HG02798 (cell line): ENCODE measurements at regions not wholly inside any gene's neighbourhood (a gene's known extent, or its start where the extent isn't known, plus 50 kb on each side); places are given as distances from the start of the nearest gene placed in this dataset.
"Not testable (repeated sequence)": the region's sequence is repeated elsewhere in the genome, so short reads cannot be mapped to it uniquely, and the experiment has no call there.

Experiments used
- ATAC-seq: cut with Tn5 transposase; IDR thresholded peaks from one replicate; pipeline ENCODE4 v1.9.1; 2021; ENCODE audit warnings: mild to moderate bottlenecking; ENCODE audit not compliant: unreplicated experiment, poor library complexity

DNA sequence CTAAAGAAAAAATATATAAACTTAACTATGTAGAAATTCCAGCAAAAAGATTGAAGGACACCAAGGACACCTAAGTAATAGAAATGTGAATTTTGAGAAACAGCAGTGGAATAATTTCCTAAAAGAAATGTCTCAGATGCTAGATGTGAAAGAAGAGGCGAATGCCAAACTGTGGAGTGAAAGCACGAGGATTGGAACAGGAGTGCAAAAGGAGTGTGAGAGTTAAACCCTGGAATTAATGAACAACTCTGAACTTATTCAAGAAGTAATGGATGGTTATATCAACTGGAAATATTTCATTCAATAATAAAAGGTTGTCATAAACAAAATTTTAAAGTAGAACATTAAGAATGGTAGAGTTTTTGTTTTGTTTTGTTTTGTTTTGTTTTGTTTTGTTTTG, 78.5 kb upstream of the SGIP1 start:
- no peak for ATAC-seq

DNA sequence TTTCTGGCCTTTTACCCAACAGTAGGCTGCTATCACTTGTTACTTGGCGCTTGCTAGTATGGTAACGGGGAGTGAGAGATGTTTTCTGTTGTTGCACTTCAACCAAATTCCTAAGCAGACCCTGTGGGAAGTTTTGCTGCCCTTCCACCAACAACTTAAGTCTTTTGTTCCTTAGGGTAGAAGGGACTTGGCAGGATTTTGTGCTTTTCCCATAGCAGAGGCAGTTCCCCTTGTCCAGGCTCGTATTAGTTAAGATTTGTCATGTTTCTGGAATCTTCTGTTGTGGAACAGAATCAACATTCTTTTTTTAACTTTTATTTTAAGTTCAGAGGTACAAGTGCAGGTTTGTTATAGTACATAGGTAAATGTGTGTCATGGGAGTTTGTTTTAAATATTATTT, 73.2 kb upstream of the SGIP1 start:
- ATAC-seq: no peak

DNA sequence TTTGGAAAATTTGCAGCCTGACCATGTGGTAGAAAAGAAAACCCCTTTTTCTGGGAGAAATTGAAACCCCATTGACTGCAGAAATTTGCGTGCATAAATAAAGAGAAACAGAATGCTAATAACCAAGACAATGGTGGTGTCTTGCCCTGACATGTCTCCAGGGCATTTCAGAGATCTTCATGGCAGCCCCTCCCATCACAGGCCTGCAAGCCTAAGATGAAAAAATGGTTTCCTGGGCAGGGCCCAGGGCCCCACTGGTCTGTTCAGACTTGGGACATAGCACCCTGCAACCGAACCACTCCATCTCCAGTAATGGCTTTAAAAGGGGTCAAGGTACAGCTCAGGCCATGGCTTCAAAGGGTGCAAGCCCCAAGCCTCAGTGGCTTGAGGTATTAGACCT, 71.6 kb upstream of the SGIP1 start:
- no peak for ATAC-seq

DNA sequence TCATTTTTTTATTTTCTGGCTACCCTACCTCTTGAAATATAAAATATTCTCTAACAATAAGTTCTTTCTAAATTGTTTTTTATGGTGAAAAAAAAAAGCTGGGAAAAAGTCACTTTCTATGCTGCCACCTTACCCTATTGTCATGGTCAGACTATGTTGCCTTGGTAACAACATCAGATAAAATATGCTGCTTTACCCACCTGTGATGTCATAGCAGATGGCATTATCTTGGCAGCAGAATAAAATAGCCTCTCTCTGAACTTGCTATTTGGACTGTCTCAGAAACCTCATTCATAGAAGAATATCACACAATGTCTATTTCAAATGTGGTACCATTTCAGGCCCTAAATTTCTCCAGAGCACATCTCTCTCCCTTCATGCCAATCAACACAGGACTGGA, 69.6 kb upstream of the SGIP1 start:
- ATAC-seq: no peak

DNA sequence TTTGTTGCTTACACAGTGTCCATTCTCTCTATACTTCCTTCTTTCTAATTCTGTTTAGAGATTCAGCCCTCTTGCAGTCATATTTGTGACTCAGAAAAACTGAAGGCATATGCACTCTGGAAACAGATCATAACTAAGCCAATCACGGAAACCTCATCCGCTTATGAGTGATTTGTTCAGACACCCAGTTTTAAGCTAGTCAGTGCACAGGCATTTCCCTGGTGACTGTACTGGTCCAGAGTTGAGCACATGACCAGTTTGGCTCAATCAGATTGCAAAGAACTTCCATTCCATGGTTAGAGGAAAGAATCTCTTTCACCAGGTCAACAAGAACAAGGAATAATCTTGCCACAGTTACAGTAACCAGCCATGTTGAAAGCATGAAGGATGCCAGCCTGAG, 69.2 kb upstream of the SGIP1 start:
- no peak for ATAC-seq

DNA sequence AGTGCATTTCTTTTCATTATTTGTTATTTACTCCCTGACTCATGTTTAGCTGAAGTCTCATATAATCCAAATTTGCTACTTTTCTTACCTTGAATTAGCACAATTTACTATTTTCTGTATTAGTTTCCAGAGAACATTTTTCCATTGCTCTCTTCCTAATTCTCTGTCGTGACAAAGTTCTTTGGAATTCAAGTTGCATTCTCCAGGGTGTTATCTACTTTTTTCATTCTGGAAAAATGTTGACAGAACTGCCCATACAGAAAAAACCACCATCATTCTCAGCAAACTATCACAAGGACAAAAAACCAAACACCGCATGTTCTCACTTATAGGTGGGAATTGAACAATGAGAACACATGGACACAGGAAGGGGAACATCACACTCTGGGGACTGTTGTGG, 67.3 kb upstream of the SGIP1 start:
- not testable (repeated sequence) for ATAC-seq

DNA sequence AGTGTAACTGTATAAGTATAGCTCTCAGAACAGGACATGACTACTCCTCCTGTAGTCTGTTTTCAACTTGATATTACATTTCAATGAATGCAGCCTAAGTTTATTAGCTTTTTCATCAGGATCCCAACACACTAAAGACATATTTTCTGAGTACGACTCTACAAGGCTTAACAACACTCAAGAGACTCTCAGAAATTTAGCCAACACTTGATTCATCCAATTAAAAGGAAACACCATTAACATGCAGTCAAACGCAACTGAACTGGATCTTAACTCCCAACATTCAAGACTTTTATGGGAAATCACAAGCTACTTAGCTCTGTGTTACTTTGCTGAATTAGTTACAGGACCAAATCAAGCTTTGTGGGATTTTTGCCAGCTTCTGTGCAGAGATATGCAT, 65.2 kb upstream of the SGIP1 start:
- ATAC-seq: no peak

DNA sequence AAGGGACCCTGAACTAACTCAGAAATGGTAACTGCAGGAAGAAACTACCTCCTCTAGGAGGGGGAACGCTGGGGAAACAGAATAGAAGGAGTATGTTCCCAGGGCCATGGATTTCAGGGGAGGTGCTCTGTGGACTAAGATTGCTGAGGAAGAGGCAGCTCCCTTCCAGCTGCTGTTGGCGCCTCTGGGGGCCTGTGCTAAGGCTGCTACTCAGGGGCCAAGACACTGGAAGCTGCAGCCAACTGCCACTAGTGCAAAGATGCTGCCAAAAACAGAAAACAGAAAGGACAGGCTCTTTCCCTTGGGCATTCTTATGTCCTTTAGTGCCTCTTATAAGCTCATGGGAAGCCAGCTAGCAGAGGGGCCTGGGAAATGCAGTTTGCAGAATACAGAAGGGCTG, 58.0 kb upstream of the SGIP1 start:
- ATAC-seq: no peak

DNA sequence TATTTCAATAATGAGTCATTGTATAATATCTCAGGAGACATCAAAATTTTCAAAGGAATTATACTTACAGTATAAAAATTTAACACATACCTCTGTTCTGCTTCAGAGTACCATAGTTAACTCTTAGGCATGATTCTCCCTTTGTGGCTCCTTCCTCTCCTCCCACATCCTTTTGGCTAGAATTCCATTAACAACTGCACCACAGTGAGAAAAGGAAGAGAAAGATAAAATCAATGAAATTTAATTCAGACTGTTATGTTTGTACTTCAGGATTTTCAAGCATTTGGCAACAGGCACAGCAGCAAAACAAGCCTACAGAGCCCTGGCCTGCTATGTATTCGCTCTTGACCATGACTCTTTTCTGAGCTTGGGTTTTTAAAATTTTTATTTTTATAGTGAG, 57.2 kb upstream of the SGIP1 start:
- ATAC-seq: no peak

DNA sequence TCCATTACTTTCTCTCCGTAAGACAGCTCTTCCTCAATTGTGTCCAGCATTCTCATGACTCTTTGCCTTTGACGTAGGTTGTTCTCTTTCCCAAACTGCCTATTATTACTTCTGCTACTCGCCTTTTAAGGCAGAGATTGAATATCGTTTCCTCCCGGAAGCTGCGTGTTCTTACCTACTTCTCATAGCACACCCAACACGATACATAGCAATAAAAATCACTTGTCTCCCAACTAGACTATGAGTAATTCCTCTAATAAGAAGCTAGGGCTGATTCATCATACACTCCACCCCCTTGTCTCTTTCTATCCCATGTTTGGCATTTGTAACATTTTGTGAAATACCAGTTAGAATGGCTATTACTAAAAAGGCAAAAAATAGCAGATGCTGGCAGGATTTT, 55.8 kb upstream of the SGIP1 start:
- no peak for ATAC-seq

DNA sequence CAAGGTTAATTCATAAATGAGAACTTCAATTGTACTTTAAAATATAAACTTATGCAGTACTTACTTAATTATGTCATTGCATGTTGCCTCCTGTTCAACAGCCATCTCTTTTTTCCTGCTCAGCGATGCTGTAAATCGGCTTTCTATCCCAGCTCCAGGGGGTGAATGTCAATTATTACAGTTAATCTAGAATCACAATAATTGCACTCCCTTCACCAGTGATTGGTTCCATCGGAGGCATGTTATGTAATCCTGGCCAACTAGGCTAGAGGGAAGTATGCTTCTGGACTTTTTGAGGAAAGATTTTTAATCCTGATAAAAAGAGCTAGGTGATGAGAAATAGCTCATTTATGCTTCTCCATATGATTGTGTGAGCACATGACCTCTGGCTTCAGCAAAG, 53.8 kb upstream of the SGIP1 start:
- ATAC-seq: no peak

DNA sequence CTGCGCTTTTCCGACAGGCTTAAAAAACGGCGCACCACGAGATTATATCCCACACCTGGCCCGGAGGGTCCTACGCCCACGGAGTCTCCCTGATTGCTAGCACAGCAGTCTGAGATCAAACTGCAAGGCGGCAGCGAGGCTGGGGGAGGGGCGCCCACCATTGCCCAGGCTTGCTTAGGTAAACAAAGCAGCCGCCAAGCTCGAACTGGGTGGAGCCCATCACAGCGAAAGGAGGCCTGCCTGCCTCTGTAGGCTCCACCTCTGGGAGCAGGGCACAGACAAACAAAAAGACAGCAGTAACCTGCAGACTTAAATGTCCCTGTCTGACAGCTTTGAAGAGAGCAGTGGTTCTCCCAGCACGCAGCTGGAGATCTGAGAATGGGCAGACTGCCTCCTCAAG, 52.7 kb upstream of the SGIP1 start:
- not testable (repeated sequence) for ATAC-seq
